WI38 (cell line): ENCODE measurements at regions not wholly inside any gene's neighbourhood (a gene's known extent, or its start where the extent isn't known, plus 50 kb on each side); places are given as distances from the start of the nearest gene placed in this dataset.

Experiments
- H3K4me3 ChIP-seq: 2 replicates; pipeline ENCODE4 v1.5.1; 2011; ENCODE audit warnings: low read depth, mild to moderate bottlenecking, control low read depth, low read length
- CTCF ChIP-seq: IDR thresholded peaks from 2 replicates; pipeline ENCODE4 v1.5.1; 2012; ENCODE audit warnings: low read depth, mild to moderate bottlenecking, control low read depth, low read length

DNA sequence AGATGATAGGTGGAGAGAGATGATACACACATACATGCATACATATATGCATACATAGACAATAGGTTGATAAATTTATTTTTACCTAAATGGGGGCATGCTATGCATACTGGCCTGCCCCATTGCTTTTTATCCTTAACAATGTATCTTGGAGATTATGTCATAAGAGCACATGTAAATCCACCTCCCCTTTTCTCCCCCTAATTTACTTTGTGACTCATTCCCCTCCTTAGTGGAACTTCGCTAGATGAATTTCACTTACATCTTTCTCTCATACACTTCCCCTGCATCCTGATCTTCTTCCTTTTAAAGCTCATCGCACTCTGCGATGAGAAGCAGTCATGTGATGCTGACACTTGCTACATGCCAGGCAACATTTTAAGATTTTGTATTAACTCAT is 223.6 kb downstream of the C1D start:
- TF ChIP-seq CTCF = no peak
- H3K4me3 ChIP-seq = no peak overlapping the region

GRCh38 chr2:67839668-67840067 is 223.1 kb downstream of the C1D start:
- TF ChIP-seq CTCF = no peak
- H3K4me3 ChIP-seq = no peak overlapping the region

GRCh38 chr2:67840460-67841068 is 222.2 kb downstream of the C1D start:
- no peak overlapping the region for H3K4me3 ChIP-seq
- TF ChIP-seq CTCF = peak; percentile 91

DNA sequence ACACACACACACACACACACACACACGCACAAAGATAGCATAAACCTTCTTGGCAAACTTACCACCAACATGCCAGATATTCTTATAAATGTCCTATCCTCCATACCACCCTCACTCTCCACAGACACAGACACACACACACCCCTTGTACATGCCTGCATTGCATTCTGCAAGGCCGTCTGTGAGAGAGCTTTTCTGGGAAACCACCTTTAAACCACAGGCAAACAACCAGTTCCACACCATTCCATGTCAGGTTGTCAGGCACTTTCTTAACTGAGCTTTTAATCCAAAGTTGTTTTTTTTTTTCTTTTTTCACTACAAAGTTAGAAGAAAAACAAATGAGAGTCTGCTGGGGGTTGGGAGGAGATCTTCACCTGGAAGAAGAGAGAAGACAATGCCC is 221.1 kb downstream of the C1D start:
- no peak for TF ChIP-seq CTCF
- no peak overlapping the region for H3K4me3 ChIP-seq

- no peak for TF ChIP-seq CTCF
- H3K4me3 ChIP-seq = no peak overlapping the region
Measured at GRCh38 chr2:67842375-67842959, 220.3 kb downstream of the C1D start.

- H3K4me3 ChIP-seq = no peak overlapping the region
- TF ChIP-seq CTCF = no peak
Measured at GRCh38 chr2:67844024-67844540, 218.7 kb downstream of the C1D start.

GRCh38 chr2:67845621-67846369 is 217.0 kb downstream of the C1D start:
- H3K4me3 ChIP-seq = peak overlapping the region; percentile 39
- TF ChIP-seq CTCF = no peak
